GM19452 (cell line): ENCODE measurements at regions not wholly inside any gene's neighbourhood (a gene's known extent, or its start where the extent isn't known, plus 50 kb on each side); places are given as distances from the start of the nearest gene placed in this dataset.

Experiments
- ATAC-seq: cut with Tn5 transposase; IDR thresholded peaks from one replicate; pipeline ENCODE4 v1.9.1; 2021; ENCODE audit not compliant: unreplicated experiment

DNA sequence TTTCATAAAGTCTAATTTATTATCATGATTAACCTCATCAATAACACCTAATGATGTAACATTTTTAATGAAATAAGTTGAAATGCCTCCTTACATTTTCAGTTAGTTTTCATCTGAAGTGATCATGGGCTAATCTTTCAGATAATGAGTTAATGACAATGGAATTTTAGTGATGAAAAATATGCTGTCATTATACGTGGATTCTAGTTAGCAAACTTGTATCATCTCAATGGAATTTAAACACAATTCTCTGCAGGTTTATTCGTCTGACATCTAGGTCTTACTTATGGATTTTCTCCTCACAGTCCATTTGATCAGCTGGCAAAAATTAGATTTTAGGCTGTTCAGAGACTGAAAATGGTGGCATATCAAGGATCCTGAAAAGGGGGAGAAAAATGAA, 885.0 kb downstream of the SLC4A3 start:
- no peak for ATAC-seq

DNA sequence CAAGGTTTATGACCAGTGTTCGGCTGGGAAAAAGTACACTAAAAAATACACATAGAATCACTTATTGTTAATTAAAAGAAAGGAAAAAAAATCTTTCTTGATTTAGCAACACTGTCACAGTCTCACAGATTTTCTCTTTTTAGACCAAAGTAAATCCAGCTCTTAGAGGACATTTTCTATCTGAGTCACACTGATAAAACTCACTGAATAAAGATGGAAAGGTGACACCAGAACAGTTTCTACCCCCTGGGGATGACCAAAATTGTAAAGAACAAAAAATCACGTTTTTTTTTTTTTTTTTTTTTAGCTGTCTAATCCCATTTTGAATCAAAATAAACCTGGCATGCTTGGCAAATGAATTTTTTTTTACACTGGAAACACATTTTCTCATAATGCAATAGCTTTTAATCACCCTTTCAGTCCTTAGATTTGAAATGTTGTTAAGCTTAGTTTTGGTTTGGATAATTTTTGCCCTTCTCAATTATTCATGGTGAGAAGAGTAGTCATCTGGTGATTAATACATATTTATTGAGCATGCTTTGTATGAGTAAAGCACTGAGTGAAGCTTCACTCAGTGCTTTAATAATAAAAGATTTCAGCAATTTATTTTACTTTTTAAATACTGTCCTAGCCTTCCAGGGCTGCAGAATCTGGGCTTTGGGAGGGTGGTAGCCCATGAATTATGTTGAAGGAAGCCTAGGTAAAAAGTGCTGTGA, 886.3 kb downstream of the SLC4A3 start:
- ATAC-seq, result no peak

DNA sequence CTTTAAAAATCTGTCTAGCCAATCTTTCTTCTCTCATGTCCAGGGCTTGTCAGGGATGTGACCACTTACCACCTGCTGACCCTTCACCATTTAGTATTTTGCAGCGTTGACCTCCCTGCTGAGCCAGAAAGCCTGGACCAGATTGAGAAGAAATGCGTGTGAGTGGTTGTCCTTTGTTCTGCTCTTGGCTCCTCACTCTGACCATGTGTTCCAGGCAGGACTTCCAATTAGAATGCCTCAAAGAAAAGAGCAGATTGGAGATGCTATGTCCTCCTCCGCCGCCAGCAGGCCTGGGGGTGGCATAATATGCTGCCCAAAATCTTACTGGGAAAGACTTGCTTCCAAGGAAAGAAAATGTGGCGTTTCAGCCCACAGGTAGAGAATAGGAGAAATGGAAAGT, 894.1 kb downstream of the SLC4A3 start:
- no peak for ATAC-seq

DNA sequence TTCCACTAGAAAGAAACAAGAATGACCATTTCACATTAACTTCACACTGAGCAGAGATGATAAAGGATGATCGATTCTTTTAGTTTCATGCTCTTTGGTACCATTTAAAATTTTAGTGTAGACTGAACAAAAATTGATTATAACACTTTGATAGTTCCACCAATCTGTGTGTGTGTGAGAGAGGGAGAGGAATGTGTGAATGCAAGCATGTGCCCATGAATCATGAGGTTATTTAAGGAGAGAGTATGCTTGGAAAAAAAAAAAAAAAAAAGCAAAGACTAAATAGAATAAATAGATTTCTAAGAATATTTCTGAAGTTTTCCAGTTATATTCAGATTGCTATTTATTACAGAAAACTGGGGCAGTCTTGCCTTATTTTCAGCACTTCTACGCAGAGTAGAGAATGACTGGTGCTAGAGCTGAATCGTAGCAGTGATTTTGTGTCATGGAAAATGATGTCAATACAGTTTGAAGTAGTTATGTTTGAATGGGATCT, 900.8 kb downstream of the SLC4A3 start:
- no peak for ATAC-seq

DNA sequence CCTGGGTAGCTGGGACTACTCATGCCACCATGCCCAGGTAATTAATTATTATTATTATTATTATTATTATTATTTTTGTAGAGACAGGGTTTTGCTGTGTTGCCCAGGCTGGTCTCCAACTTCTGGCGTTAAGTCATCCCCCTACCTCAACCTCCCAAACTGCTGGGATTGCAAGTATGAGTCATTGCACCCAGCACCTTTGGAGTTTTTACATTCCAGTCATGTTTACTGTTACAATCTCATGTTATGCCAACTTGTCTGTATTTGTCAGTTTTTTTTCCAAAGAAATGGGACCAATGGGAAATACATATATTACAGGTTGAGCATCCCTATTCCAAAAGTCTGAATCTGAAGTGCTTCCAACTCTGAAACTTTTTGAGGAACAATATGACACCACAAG, 903.8 kb downstream of the SLC4A3 start:
- ATAC-seq, result no peak

DNA sequence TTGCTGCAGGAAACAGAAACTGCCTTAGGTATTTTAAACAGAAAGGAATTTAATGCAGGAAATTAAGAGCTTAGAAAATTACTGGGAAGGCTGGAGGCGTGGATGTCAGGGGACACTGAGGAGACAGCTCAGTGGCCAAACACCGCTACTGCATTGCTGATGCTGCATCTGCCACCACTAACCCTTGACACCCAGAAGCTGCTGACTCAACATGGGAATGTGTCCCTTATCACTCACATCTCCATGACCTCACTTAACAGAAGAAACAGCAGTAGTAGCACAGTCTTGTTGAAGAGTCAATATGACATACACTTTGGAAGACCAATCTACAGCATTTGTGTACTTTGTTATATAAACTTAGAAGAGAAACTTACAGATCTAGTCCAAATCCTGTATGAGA, 906.1 kb downstream of the SLC4A3 start:
- ATAC-seq, result peak; percentile 56

DNA sequence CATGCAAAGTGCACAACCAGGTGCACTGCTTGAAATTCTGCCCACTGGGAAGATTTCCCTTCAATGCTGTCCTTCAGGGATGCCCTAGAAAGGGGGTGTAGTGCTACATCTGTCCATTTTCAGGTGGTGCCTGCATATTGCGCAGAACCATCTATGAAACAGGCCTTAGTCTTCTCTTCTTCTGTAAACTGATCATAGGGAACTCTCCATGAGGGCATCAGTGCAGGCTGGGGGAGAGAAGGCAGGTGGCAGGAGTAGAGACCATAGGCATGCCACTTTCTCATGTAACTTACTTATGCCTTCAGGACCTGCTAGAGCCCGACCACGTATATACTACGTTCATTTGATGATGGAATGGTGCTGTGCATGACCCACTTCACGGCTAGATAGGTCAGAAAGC, 912.1 kb downstream of the SLC4A3 start:
- no peak for ATAC-seq

DNA sequence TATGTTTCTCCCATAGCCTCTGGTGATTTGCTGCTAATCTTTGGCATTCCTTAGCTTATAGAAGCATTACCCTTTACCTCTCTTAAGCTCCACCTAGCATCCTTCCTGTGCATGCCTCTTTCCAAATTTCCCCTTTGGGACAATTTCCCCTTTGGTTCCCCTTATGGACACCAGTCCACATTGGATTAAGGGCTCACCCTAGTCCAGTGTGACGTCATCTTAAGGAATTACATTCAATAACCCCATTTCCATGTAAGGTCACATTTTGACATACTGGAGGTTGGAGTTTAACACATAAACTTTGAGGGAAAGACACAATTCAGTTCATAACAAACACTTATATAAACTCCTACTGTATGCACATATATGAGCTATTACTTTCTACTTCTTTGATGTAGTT, 916.6 kb downstream of the SLC4A3 start:
- ATAC-seq, result no peak

DNA sequence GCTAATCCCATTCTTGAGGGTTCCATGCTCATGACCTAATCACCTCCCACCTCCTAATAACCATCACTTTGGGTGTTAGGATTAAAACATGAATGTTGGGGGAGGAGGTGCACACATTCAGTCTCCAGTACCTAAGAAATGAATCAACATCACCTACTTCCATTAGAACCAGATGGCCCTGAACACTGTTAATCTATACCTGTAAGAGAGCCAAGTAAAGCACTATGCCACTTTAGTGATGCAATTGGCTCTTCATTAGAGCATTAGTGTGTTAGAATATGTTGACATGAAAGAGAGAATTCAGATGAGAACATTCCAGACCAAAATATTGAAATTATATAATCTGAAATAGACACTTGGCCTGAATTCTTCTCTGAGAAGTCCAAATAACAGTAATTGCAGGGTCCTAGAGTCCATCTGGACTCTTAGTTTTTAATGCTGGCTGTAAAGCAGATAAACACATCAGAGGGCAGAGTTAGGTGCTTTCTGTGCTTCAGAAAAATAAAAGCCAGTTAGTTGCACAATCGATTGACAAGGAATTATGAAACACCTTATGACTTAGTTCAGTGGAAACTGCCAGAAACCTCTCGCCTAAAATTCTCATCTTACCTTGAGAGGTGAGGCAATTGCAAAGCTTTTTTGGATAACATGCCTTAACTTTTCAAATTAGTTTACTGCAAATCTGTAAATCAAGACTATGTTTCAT, 923.7 kb downstream of the SLC4A3 start:
- no peak for ATAC-seq

DNA sequence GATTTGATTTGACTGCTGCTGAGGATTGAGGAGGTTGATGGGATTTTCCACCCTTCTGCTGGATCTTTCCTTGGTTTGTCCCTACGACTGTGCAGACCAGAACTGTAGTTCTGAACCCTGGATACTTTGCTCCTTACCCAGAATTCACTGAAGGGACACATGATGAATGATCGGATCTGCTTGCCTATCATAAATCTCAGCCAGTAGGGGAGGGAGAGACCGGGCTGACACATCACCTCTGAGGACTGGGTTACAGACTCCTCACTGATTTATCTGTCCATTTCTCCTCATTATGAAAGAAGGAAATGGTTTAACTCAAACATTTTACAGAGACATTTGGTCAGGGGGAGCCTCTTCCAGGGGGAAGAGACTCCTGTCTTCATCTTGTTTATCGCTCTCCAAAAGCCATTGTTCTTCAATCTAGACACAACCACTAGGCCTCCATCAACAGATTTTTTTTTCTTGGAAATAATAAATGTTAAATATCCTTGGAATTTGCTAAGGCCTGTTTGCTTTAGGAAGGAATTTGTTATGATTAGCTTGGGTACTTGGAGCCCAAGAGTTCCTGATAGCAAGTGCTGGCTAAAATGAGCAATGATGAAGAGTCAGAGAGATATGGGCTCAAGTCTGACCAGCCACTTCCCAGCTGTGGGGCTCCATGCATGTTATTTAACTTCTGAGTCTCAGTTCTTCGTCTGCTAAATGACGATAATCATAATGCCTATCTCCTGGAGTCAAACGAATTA, 925.5 kb downstream of the SLC4A3 start:
- ATAC-seq, result no peak

DNA sequence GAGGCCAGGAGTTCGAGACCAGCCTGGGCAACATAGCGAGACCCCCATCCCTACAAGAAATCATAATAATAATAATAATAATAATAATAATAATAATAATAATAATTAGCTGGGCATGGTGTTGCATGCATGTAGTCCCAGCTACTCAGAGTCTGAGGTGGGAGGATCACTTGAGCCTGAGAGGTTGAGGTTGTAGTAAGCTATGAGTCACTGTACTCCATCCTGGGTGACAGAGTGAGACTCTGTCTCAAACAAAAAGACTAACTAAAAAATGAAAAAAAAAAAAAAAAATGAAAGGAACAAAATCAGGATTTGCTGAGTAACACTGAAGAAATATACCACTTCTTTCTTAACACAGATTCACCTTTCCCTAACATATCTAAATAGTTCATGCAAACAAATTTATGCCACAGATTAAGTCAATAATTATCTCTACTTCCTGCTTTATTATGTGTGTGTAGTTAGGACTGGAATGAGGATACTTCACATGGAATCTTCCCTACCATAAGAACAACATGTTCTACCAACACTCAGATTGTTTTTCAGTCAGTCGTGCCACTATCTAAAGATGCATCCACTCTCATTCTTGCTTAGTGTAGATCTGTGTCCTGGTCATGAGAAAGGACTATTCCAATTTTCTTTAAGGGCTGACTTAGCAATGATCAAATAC, 928.7 kb downstream of the SLC4A3 start:
- ATAC-seq, result no peak

DNA sequence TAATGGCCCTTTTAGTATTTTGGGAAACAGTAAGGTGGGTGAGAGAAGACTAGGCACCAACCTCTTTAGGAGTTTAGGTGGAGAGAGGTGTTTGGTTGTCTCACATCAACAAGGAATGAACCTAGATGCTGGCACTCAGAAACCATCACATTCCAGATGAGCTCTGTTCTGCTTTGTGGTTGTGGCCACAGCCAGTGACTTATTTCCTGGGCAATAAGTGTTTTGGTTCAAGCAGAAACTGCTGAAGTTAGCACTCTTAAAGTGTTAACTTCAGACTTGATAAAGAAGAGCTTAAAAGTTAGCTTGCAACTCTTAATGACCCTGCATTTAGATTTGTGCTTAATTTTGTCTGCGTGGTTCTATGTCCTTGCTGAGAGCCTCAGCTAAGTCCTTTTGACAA, 929.2 kb downstream of the SLC4A3 start:
- no peak for ATAC-seq

DNA sequence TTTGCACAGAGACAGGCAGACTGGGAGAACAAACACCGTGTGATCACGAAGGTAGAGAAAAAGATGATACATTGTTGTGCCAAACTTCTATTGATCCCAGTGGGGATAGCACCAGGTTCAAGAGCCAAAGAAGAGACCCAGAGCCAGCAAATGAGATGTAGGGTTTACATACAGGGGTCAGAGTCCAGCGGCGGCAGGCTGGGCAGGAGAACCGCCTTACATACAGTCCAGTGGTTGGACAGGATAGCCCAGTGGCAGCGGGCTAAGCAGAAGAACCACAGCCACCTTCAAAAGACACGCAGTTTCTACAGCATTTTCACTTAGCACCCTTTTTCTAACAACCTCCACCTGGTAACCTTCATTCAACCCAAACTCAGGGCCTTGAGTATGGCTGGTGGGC, 932.8 kb downstream of the SLC4A3 start:
- ATAC-seq, result no peak

DNA sequence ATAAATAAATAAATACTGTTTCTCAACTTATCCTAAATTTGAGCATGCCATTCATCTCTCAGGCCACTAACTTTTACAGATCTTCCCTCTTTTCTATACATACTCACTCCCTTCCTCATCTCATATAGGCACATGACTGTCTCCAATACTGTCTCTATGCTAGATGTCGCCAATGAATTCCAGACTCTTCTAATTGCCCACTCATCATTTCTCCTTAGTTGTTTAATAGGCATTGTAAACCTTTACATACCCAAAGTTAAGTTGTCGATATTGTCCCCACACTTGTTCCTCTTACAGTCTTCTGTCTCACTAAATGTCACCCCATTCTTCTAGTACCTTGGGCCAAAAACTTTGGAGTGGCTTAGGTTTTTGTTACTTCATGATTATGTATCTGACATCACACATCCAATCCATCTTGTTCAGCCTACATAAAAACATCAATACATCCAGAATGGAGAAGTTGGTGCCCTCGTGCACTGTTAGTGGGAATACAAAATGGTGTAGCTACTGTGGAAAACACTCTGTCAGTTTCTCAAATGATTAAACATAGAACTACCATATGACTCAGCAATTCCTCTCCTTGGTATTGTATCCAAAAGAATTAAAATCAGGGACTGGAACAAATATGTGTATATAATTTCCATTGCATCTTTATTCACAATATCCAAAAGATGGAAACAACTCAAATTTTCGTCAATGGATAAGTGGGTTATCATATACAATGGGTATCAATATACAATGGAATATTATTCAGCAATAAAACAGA, 935.1 kb downstream of the SLC4A3 start:
- ATAC-seq, result no peak

DNA sequence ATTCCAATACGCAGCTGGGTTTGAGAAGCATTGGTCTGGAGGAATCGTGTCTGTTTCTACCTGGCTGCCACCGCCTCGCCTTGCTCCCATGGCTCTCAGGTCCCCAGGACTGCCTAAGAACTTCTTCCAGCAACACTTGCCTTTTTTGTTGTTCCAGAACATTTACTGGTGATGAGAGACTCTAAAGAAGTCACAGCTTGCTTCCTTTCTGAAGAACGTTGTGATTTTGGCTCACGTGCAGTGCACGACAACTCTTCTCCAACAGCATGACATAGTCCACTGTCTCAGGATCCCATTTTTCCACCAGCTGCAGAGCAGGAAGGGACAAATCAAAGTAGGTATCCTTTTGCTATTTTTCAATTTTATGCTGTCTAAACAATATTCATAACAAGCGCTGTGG, 940.9 kb downstream of the SLC4A3 start:
- ATAC-seq, result no peak

DNA sequence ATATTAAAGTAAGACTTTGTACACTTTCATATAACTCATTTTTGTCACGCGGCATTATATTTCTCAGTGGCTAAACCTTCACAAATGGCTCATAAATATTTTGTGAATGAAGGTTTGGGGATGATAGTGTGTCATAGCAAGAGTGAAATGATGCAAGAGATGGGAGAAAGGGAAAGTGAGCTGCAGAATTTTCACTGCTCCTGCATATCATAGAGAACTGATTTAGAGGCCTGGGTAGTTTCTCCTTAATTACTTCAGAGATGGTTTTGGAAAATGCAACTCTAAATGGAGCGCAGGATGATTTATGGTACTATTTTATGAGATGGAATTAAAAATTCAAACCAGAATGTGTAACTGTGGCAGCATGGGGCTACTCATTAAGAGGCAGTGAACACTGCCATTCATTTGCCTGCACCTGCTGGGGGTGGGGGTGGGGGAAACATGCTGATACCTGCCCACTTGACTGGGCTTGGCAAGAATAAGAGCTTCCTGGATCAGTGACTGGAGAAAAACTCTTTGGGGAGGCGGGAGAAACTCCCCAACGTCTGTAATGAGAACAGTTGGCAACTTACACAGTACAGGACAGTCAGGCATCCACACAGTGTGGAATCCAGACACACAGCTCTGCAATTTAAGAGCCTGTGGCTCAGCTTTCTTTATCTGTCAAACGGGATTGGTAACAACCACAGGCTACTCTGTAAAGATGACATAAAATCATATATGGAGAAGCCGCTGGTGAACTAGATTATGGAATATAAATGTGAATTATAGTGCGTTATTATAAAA, 941.9 kb downstream of the SLC4A3 start:
- no peak for ATAC-seq

DNA sequence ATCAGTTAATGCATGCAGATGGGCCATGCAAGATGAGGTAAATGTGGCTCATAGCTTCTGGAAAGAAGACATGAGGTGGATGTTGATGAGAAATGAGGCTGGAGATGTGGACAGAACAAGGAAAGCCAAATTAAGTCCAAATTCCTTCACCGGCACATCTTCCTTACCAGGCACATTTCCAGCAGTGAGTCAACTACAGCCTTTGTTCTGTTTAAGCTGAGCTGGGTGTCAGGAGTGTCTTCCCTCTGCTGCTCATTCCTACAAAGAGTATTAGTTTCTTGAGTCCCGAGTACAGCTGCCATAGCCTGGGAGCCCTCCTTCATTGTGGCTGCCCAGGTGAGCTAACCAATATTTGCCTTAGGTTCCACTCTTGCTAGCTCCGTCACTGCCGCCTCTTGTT, 945.0 kb downstream of the SLC4A3 start:
- ATAC-seq, result no peak

DNA sequence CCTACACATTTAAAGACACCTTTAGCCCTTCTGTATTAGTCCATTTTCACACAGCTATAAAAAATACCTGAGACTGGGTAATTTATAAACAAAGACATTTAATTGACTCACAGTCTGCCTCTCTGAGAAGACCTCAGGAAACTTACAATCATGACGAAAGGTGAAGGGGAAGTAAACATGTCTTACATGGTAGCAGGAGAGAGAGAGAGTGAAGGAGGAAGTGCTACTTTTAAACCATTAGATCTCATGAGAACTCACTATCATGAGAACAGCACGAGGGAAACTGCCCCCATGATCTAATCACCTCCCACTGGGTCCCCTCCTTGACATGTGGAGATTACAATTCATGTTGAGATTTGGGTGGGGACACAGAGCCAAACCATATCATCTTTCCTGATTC, 946.6 kb downstream of the SLC4A3 start:
- no peak for ATAC-seq

DNA sequence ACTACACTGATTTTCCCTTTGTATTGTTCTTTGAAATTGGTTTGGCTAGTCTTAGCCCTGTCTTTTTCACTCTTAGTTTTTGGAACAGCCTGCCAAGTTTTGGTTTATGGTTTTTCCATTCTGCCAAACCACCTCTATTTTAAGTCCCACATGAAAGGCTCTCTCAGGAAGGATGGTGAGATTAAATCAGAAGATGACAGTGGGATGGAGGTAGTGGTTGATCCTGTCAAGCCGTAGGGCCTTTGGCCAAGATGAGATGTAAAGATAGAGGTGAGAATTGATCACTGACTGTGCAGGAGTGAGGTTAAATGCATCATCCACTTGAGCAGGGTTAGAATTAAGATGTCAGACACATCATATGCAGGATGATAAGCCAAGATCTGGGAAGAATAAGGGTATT, 948.5 kb downstream of the SLC4A3 start:
- ATAC-seq, result no peak

DNA sequence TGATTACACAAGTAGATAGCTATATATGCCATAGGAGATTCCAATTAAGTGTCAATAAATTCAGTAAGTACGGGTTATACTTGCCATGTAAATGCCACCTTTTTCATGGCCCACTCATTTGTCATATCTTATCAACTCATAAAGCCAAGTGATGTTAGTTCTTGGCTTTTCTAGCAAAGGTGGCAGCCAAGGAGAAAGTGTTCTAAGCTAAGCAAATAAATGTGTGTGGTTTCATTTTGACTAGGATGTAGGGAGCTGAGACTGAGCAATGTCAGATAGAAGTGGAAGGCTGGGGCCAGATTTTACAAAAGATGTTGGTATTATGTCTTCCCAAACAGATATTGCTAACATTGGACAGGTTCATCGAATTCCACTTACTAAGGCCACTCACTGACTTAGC, 952.0 kb downstream of the SLC4A3 start:
- ATAC-seq, result no peak
